ENCODE measurements at regions not wholly inside any gene's neighbourhood (a gene's known extent, or its start where the extent isn't known, plus 50 kb on each side); places are given as distances from the start of the nearest gene placed in this dataset.
A peak's percentile ranks its signal among the peaks of the same experiment; 100 is the strongest.

- no peaks in the 10 kb centered on the region for H3K4me1 Mint-ChIP-seq
- peaks cover 0 to 1% of the 10 kb centered on the region in 2 donors for H3K27me3 Mint-ChIP-seq
- H3K27me3 ChIP-seq (ENCODE audit: insufficient read depth, low read length, poor library complexity, severe bottlenecking) = no peaks in the 10 kb centered on the region
- DNase-seq = no peak
- ChIA-PET POLR2A (no interaction called here), CTCF (no interaction called here)
- H3K36me3 Mint-ChIP-seq = peaks cover 0 to 1% (median 0%) of the 10 kb centered on the region in 3 donors
- H3K36me3 ChIP-seq (ENCODE audit: insufficient read depth, low read length) = no peaks in the 10 kb centered on the region
- H3K4me3 Mint-ChIP-seq = no peak overlapping the region
- no peak overlapping the region for H3K4me3 ChIP-seq (ENCODE audit: low read length)
- no peaks in the 10 kb centered on the region for H3K4me1 ChIP-seq (ENCODE audit: insufficient read depth, low read length)
- no peak overlapping the region for H3K27ac ChIP-seq (ENCODE audit: low read depth, low read length)
- no peaks in the 10 kb centered on the region for H3K9me3 ChIP-seq (ENCODE audit: low read length)
- peaks cover 0 to 14% (median 9%) of the 10 kb centered on the region in 5 donors for H3K9me3 Mint-ChIP-seq
- H3K27ac Mint-ChIP-seq = no peak overlapping the region
Measured at GRCh38 chr7:34308595-34308994, 349.4 kb upstream of the NPSR1 start.

GRCh38 chr7:34309116-34309515 is 348.9 kb upstream of the NPSR1 start:
- no peaks in the 10 kb centered on the region for H3K27me3 ChIP-seq (ENCODE audit: insufficient read depth, low read length, poor library complexity, severe bottlenecking)
- CTCF ChIA-PET = no interaction called here
- peaks cover 0 to 14% (median 9%) of the 10 kb centered on the region in 5 donors for H3K9me3 Mint-ChIP-seq
- H3K4me3 Mint-ChIP-seq = no peak overlapping the region
- H3K4me1 Mint-ChIP-seq = no peaks in the 10 kb centered on the region
- peaks cover 0 to 1% of the 10 kb centered on the region in 2 donors for H3K27me3 Mint-ChIP-seq
- POLR2A ChIA-PET = no interaction called here
- no peak overlapping the region for H3K4me3 ChIP-seq (ENCODE audit: low read length)
- H3K36me3 ChIP-seq (ENCODE audit: insufficient read depth, low read length) = no peaks in the 10 kb centered on the region
- no peaks in the 10 kb centered on the region for H3K4me1 ChIP-seq (ENCODE audit: insufficient read depth, low read length)
- H3K9me3 ChIP-seq (ENCODE audit: low read length) = no peaks in the 10 kb centered on the region
- H3K27ac Mint-ChIP-seq = no peak overlapping the region
- peaks cover 0 to 1% (median 0%) of the 10 kb centered on the region in 3 donors for H3K36me3 Mint-ChIP-seq
- no peak for DNase-seq
- H3K27ac ChIP-seq (ENCODE audit: low read depth, low read length) = no peak overlapping the region

GRCh38 chr7:34309584-34309983 is 348.4 kb upstream of the NPSR1 start:
- Mint-ChIP-seq H3K9me3 (peaks cover 0 to 14% (median 9%) of the 10 kb centered on the region in 5 donors), H3K27ac (peak overlapping the region in 1 of 8 donors; percentile 54), H3K27me3 (peaks cover 0 to 1% of the 10 kb centered on the region in 2 donors), H3K4me1 (no peaks in the 10 kb centered on the region), H3K36me3 (peaks cover 0 to 1% (median 0%) of the 10 kb centered on the region in 3 donors), H3K4me3 (no peak overlapping the region)
- CTCF ChIA-PET = no interaction called here
- Histone ChIP-seq H3K4me3 (ENCODE audit: low read length) (no peak overlapping the region), H3K9me3 (ENCODE audit: low read length) (no peaks in the 10 kb centered on the region), H3K27ac (ENCODE audit: low read depth, low read length) (no peak overlapping the region), H3K4me1 (ENCODE audit: insufficient read depth, low read length) (no peaks in the 10 kb centered on the region), H3K36me3 (ENCODE audit: insufficient read depth, low read length) (no peaks in the 10 kb centered on the region), H3K27me3 (ENCODE audit: insufficient read depth, low read length, poor library complexity, severe bottlenecking) (no peaks in the 10 kb centered on the region)
- POLR2A ChIA-PET = no interaction called here
- DNase-seq = no peak

- Histone ChIP-seq H3K4me3 (ENCODE audit: low read length) (no peak overlapping the region), H3K4me1 (ENCODE audit: insufficient read depth, low read length) (no peaks in the 10 kb centered on the region), H3K36me3 (ENCODE audit: insufficient read depth, low read length) (no peaks in the 10 kb centered on the region), H3K27me3 (ENCODE audit: insufficient read depth, low read length, poor library complexity, severe bottlenecking) (no peaks in the 10 kb centered on the region), H3K9me3 (ENCODE audit: low read length) (no peaks in the 10 kb centered on the region), H3K27ac (ENCODE audit: low read depth, low read length) (no peak overlapping the region)
- Mint-ChIP-seq H3K27me3 (peaks cover 0 to 1% of the 10 kb centered on the region in 2 donors), H3K4me3 (no peak overlapping the region), H3K36me3 (peaks cover 0 to 1% (median 0%) of the 10 kb centered on the region in 3 donors), H3K4me1 (no peaks in the 10 kb centered on the region), H3K27ac (no peak overlapping the region), H3K9me3 (peaks cover 0 to 15% (median 12%) of the 10 kb centered on the region in 5 donors)
- ChIA-PET POLR2A (no interaction called here), CTCF (no interaction called here)
- no peak for DNase-seq
Measured at GRCh38 chr7:34311591-34311990, 346.4 kb upstream of the NPSR1 start.

- Mint-ChIP-seq H3K27me3 (peaks cover 0 to 1% of the 10 kb centered on the region in 2 donors), H3K9me3 (peaks cover 0 to 15% (median 12%) of the 10 kb centered on the region in 5 donors), H3K4me1 (no peaks in the 10 kb centered on the region), H3K36me3 (peaks cover 0 to 1% (median 0%) of the 10 kb centered on the region in 3 donors), H3K27ac (no peak overlapping the region), H3K4me3 (no peak overlapping the region)
- ChIA-PET POLR2A (no interaction called here), CTCF (no interaction called here)
- Histone ChIP-seq H3K27me3 (ENCODE audit: insufficient read depth, low read length, poor library complexity, severe bottlenecking) (no peaks in the 10 kb centered on the region), H3K9me3 (ENCODE audit: low read length) (no peaks in the 10 kb centered on the region), H3K36me3 (ENCODE audit: insufficient read depth, low read length) (no peaks in the 10 kb centered on the region), H3K4me1 (ENCODE audit: insufficient read depth, low read length) (no peaks in the 10 kb centered on the region), H3K4me3 (ENCODE audit: low read length) (no peak overlapping the region), H3K27ac (ENCODE audit: low read depth, low read length) (no peak overlapping the region)
- DNase-seq = no peak
Measured at GRCh38 chr7:34312624-34313023, 345.4 kb upstream of the NPSR1 start.

- Histone ChIP-seq H3K4me1 (ENCODE audit: insufficient read depth, low read length) (no peaks in the 10 kb centered on the region), H3K27me3 (ENCODE audit: insufficient read depth, low read length, poor library complexity, severe bottlenecking) (no peaks in the 10 kb centered on the region), H3K36me3 (ENCODE audit: insufficient read depth, low read length) (no peaks in the 10 kb centered on the region), H3K4me3 (ENCODE audit: low read length) (no peak overlapping the region), H3K27ac (ENCODE audit: low read depth, low read length) (no peak overlapping the region), H3K9me3 (ENCODE audit: low read length) (no peaks in the 10 kb centered on the region)
- Mint-ChIP-seq H3K27ac (no peak overlapping the region), H3K4me1 (no peaks in the 10 kb centered on the region), H3K36me3 (peaks cover 0 to 1% (median 0%) of the 10 kb centered on the region in 3 donors), H3K4me3 (no peak overlapping the region), H3K9me3 (peaks cover 0 to 15% (median 12%) of the 10 kb centered on the region in 5 donors), H3K27me3 (peaks cover 0 to 1% of the 10 kb centered on the region in 2 donors)
- ChIA-PET CTCF (no interaction called here), POLR2A (no interaction called here)
- DNase-seq = no peak
Measured at GRCh38 chr7:34313289-34313688, 344.7 kb upstream of the NPSR1 start.

- no peak overlapping the region for H3K4me3 ChIP-seq (ENCODE audit: low read length)
- no peaks in the 10 kb centered on the region for H3K9me3 ChIP-seq (ENCODE audit: low read length)
- H3K36me3 Mint-ChIP-seq = peaks cover 0 to 1% (median 0%) of the 10 kb centered on the region in 3 donors
- ChIA-PET CTCF (interaction anchor here (0.6 kb wide), 1 partner anchor 27 kb away, joined by 3 read pairs; no protein-coding TSS in a partner anchor), POLR2A (no interaction called here)
- H3K27ac Mint-ChIP-seq = no peak overlapping the region
- no peak overlapping the region for H3K27ac ChIP-seq (ENCODE audit: low read depth, low read length)
- H3K9me3 Mint-ChIP-seq = peaks cover 0 to 14% (median 12%) of the 10 kb centered on the region in 5 donors
- no peak for DNase-seq
- H3K36me3 ChIP-seq (ENCODE audit: insufficient read depth, low read length) = no peaks in the 10 kb centered on the region
- H3K27me3 ChIP-seq (ENCODE audit: insufficient read depth, low read length, poor library complexity, severe bottlenecking) = no peaks in the 10 kb centered on the region
- H3K4me1 ChIP-seq (ENCODE audit: insufficient read depth, low read length) = no peaks in the 10 kb centered on the region
- no peak overlapping the region for H3K4me3 Mint-ChIP-seq
- H3K27me3 Mint-ChIP-seq = peaks cover 0 to 1% of the 10 kb centered on the region in 2 donors
- no peaks in the 10 kb centered on the region for H3K4me1 Mint-ChIP-seq
Measured at GRCh38 chr7:34315032-34315431, 343.0 kb upstream of the NPSR1 start.

GRCh38 chr7:34317039-34317438 is 341.0 kb upstream of the NPSR1 start:
- Histone ChIP-seq H3K4me3 (ENCODE audit: low read length) (no peak overlapping the region), H3K36me3 (ENCODE audit: insufficient read depth, low read length) (no peaks in the 10 kb centered on the region), H3K9me3 (ENCODE audit: low read length) (no peaks in the 10 kb centered on the region), H3K27me3 (ENCODE audit: insufficient read depth, low read length, poor library complexity, severe bottlenecking) (no peaks in the 10 kb centered on the region), H3K27ac (ENCODE audit: low read depth, low read length) (no peak overlapping the region), H3K4me1 (ENCODE audit: insufficient read depth, low read length) (no peaks in the 10 kb centered on the region)
- H3K4me3 Mint-ChIP-seq = no peak overlapping the region
- H3K27me3 Mint-ChIP-seq = peaks cover 0 to 9% of the 10 kb centered on the region in 2 donors
- no peaks in the 10 kb centered on the region for H3K36me3 Mint-ChIP-seq
- DNase-seq = no peak
- no peak overlapping the region for H3K27ac Mint-ChIP-seq
- ChIA-PET POLR2A (no interaction called here), CTCF (no interaction called here)
- peaks cover 2 to 5% (median 3%) of the 10 kb centered on the region in 3 donors for H3K4me1 Mint-ChIP-seq
- H3K9me3 Mint-ChIP-seq = peaks cover 0 to 13% (median 8%) of the 10 kb centered on the region in 5 donors
